DND-41 (cell line): ENCODE measurements at regions not wholly inside any gene's neighbourhood (a gene's known extent, or its start where the extent isn't known, plus 50 kb on each side); places are given as distances from the start of the nearest gene placed in this dataset.

Experiments
- ATAC-seq: fragments of 200-7000 bp; cut with Tn5 transposase; 3 replicates; pipeline ENCODE4 v1.9.1; 2021; ENCODE audit warnings: low read depth; ENCODE audit not compliant: insufficient read depth
- DNase-seq: peaks from one replicate; pipeline ENCODE4 v3.0.0-alpha.2; 2020
- H2AFZ ChIP-seq: 2 replicates; pipeline ENCODE4 v1.6.0; 2012; ENCODE audit warnings: low read depth, low read length
- H3K27ac ChIP-seq: 2 replicates; pipeline ENCODE4 v1.5.1; 2012; ENCODE audit warnings: low read length, inconsistent platforms
- H3K27me3 ChIP-seq: fragments of 200-600 bp; sonication (generic); 2 replicates; pipeline ENCODE4 v1.6.0; 2012; ENCODE audit warnings: low read length, mild to moderate bottlenecking, inconsistent platforms; ENCODE audit not compliant: insufficient read depth, poor library complexity
- H3K36me3 ChIP-seq: 2 replicates; pipeline ENCODE4 v1.5.1; 2012; ENCODE audit warnings: low read length, inconsistent platforms; ENCODE audit not compliant: insufficient read depth
- H3K4me1 ChIP-seq: 2 replicates; pipeline ENCODE4 v1.5.1; 2012; ENCODE audit warnings: mild to moderate bottlenecking, low read length; ENCODE audit not compliant: insufficient read depth
- H3K4me2 ChIP-seq: 2 replicates; pipeline ENCODE4 v1.6.0; 2012; ENCODE audit warnings: mild to moderate bottlenecking, moderate library complexity, low read length, inconsistent platforms; ENCODE audit not compliant: insufficient read depth
- H3K4me3 ChIP-seq, 2 experiments: fragments of 200-600 bp in 1 of 2; shearing (Covaris generic) in 1 of 2; 2 replicates each; pipeline ENCODE4 v1.5.1; 2012 to 2016; ENCODE audit warnings: inconsistent platforms in 2 of 2, low read length in 2 of 2, mild to moderate bottlenecking in 2 of 2, low read depth in 1 of 2, moderate library complexity in 1 of 2
- H3K79me2 ChIP-seq: 2 replicates; pipeline ENCODE4 v1.6.0; 2012; ENCODE audit warnings: low read length, inconsistent platforms; ENCODE audit not compliant: insufficient read depth
- H3K9ac ChIP-seq: 2 replicates; pipeline ENCODE4 v1.6.0; 2012; ENCODE audit warnings: low read depth, mild to moderate bottlenecking, inconsistent platforms, low read length, moderate library complexity
- H3K9me3 ChIP-seq: 2 replicates; pipeline ENCODE4 v1.5.1; 2012; ENCODE audit warnings: low read length, moderate library complexity, mild to moderate bottlenecking, inconsistent platforms; ENCODE audit not compliant: insufficient read depth, severe bottlenecking
- H4K20me1 ChIP-seq: 2 replicates; pipeline ENCODE4 v1.6.0; 2012; ENCODE audit warnings: low read length; ENCODE audit not compliant: insufficient read depth
- EZH2 ChIP-seq: IDR thresholded peaks from 3 replicates; pipeline ENCODE4 v1.6.1; 2012; ENCODE audit warnings: borderline replicate concordance, low read depth, mild to moderate bottlenecking, moderate library complexity, low read length, inconsistent platforms; ENCODE audit not compliant: severe bottlenecking
- TF ChIP-seq, protein P1 (sequence below): IDR thresholded peaks from 2 replicates; pipeline ENCODE4 v1.5.1; 2012; ENCODE audit warnings: borderline replicate concordance, low read length, moderate library complexity, mild to moderate bottlenecking; ENCODE audit not compliant: poor library complexity, severe bottlenecking; ENCODE audit errors: extremely low read depth

DNA sequence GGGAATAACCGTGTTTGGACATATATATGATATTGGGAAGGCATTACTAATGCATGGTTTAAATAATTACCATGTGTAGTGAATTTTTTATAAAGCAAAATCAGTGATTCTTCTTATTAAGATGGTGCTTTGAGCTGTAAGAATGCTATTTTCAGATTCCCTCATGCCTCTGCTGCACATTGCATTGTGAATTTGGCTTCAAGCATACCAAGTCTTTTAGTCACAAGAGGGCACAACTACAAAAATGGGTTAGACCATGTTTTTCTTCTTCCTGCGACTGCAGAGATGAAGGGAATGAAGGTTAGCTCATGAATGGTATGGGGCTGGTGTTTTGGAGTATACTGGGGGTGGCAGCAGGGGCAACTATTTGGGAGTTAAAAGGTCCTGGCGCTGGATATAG is 320.1 kb downstream of the SLC4A3 start:
- no peak overlapping the region for H2AFZ ChIP-seq
- H3K4me3 ChIP-seq: no peak overlapping the region
- no peak for ATAC-seq

DNA sequence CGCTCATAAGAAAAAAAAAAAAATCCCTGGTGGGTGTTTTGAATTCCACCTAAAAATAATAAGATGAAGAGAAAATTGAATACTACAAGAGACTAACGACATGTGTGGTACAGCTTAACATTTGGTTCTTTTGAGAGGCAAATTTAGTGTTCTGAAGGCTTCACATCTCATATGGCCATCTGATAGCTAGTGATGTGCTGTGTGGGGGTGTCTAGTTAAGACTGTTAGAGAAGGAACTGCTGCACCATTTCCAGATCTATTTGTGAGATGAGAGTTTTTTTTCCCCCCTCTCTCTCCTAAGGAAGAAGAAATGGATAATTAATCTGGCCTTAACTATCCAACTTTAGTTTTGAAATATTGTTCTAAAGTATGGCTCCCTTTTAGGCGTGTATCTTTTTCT is 321.6 kb downstream of the SLC4A3 start:
- DNase-seq (no peak), ATAC-seq (no peak)
- H4K20me1 ChIP-seq: no peaks in the 10 kb centered on the region
- H3K9me3 ChIP-seq: no peaks in the 10 kb centered on the region
- no peaks in the 10 kb centered on the region for H3K36me3 ChIP-seq
- H2AFZ ChIP-seq: no peak overlapping the region
- no peaks in the 10 kb centered on the region for H3K4me1 ChIP-seq
- TF ChIP-seq, protein P1, sequence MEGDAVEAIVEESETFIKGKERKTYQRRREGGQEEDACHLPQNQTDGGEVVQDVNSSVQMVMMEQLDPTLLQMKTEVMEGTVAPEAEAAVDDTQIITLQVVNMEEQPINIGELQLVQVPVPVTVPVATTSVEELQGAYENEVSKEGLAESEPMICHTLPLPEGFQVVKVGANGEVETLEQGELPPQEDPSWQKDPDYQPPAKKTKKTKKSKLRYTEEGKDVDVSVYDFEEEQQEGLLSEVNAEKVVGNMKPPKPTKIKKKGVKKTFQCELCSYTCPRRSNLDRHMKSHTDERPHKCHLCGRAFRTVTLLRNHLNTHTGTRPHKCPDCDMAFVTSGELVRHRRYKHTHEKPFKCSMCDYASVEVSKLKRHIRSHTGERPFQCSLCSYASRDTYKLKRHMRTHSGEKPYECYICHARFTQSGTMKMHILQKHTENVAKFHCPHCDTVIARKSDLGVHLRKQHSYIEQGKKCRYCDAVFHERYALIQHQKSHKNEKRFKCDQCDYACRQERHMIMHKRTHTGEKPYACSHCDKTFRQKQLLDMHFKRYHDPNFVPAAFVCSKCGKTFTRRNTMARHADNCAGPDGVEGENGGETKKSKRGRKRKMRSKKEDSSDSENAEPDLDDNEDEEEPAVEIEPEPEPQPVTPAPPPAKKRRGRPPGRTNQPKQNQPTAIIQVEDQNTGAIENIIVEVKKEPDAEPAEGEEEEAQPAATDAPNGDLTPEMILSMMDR: no peak
- TF ChIP-seq EZH2: no peak
- no peak overlapping the region for H3K4me2 ChIP-seq
- H3K27me3 ChIP-seq: no peaks in the 10 kb centered on the region
- H3K9ac ChIP-seq: no peak overlapping the region
- H3K27ac ChIP-seq: no peak overlapping the region
- H3K4me3 ChIP-seq: no peak overlapping the region
- H3K79me2 ChIP-seq: no peaks in the 10 kb centered on the region

More for the DNA sequence above, 320.1 kb downstream of the SLC4A3 start:
- no peak overlapping the region for H3K27ac ChIP-seq
- no peaks in the 10 kb centered on the region for H3K9me3 ChIP-seq
- no peak overlapping the region for H3K4me2 ChIP-seq
- no peaks in the 10 kb centered on the region for H4K20me1 ChIP-seq
- no peaks in the 10 kb centered on the region for H3K4me1 ChIP-seq
- H3K9ac ChIP-seq: no peak overlapping the region
- no peaks in the 10 kb centered on the region for H3K79me2 ChIP-seq
- H3K27me3 ChIP-seq: no peaks in the 10 kb centered on the region
- no peaks in the 10 kb centered on the region for H3K36me3 ChIP-seq
- DNase-seq: no peak
- no peak for TF ChIP-seq EZH2
- TF ChIP-seq, protein P1: no peak

DNA sequence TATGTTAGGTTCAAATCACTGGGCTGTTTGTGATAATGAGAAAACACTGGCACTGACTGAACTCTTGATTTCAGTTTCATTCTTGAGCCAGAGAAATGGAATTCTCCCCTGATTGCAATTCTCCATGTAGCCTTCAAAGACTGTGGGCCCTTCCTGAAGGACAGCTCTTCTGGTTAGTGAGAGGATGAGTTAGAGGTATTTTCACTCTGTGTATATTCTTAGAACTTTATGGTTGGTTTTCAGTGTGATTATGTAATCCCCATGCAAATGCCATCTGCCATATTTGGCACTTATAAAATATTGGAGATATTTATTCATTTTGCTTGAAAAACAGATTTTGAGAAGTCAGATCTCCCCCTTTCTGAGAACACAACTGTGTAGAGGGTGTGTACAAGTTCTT is 323.7 kb downstream of the SLC4A3 start:
- H2AFZ ChIP-seq: no peak overlapping the region
- H3K9me3 ChIP-seq: no peaks in the 10 kb centered on the region
- no peak overlapping the region for H3K4me3 ChIP-seq
- ATAC-seq (no peak), DNase-seq (no peak)
- H3K9ac ChIP-seq: no peak overlapping the region
- no peak overlapping the region for H3K4me2 ChIP-seq
- no peaks in the 10 kb centered on the region for H4K20me1 ChIP-seq
- no peaks in the 10 kb centered on the region for H3K36me3 ChIP-seq
- H3K27me3 ChIP-seq: no peaks in the 10 kb centered on the region
- no peaks in the 10 kb centered on the region for H3K4me1 ChIP-seq
- no peaks in the 10 kb centered on the region for H3K79me2 ChIP-seq
- TF ChIP-seq EZH2: no peak
- TF ChIP-seq, protein P1: no peak
- H3K27ac ChIP-seq: no peak overlapping the region

DNA sequence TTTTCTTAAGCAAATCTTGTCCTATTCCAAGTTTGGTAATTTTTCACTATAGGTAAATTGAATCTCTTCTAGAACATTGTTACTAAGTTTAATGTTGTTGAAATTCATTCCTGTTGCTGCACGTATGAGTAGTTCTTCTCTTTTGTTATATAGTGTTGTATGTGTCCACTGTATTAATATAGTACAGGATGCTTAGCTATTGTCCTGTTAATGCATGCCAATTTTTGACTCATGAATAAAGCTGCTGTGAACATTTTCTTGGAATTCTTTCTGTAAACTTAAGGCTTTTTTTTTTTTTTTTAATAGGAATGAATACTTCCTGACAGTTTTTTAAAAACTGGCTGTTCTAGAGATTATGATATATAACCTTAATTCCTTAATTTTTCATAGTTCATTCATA is 326.9 kb downstream of the SLC4A3 start:
- ATAC-seq: no peak
- Histone ChIP-seq H3K4me2 (no peak overlapping the region), H3K27me3 (no peaks in the 10 kb centered on the region), H3K27ac (no peak overlapping the region), H3K36me3 (no peaks in the 10 kb centered on the region), H3K9me3 (no peaks in the 10 kb centered on the region), H3K4me3 (no peak overlapping the region), H3K9ac (no peak overlapping the region), H2AFZ (no peak overlapping the region), H4K20me1 (no peaks in the 10 kb centered on the region), H3K4me1 (no peaks in the 10 kb centered on the region), H3K79me2 (no peaks in the 10 kb centered on the region)
- TF ChIP-seq, protein P1: no peak
- TF ChIP-seq EZH2: no peak
- DNase-seq: no peak
